ENCODE measurements at regions not wholly inside any gene's neighbourhood (a gene's known extent, or its start where the extent isn't known, plus 50 kb on each side); places are given as distances from the start of the nearest gene placed in this dataset.

DNA sequence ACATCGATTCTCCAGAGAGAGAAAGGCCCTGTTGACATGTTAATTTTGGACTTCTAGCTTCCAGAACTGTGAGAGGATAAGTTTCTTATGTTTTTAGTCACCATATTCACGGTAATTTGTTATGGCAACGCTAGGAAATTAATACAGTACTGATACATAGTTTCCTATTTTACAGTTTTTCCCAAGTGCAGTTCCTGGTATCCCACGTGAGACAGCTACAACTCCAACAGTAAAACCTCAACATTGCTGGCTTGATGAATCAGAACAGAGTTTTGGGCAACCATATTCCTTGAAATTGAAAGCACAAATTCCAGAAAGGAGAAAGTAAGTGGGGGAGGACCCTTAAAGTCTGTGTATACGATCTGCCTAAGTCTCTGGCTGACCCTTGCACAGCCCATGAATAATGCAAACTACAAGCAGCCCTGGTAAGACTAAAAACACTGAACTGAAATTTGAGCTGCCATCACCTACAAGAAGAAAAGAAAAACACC lies 505.1 kb upstream of the NRSN1 start:
- DNase-seq (ENCODE audit: low read depth), result peak; percentile 26

GRCh38 chr6:23630726-23631635 lies 495.0 kb upstream of the NRSN1 start:
- no peak for DNase-seq (ENCODE audit: low read depth)
- no peak overlapping the region for H3K4me3 ChIP-seq (ENCODE audit: low read depth, low read length)
- TF ChIP-seq, protein P1, sequence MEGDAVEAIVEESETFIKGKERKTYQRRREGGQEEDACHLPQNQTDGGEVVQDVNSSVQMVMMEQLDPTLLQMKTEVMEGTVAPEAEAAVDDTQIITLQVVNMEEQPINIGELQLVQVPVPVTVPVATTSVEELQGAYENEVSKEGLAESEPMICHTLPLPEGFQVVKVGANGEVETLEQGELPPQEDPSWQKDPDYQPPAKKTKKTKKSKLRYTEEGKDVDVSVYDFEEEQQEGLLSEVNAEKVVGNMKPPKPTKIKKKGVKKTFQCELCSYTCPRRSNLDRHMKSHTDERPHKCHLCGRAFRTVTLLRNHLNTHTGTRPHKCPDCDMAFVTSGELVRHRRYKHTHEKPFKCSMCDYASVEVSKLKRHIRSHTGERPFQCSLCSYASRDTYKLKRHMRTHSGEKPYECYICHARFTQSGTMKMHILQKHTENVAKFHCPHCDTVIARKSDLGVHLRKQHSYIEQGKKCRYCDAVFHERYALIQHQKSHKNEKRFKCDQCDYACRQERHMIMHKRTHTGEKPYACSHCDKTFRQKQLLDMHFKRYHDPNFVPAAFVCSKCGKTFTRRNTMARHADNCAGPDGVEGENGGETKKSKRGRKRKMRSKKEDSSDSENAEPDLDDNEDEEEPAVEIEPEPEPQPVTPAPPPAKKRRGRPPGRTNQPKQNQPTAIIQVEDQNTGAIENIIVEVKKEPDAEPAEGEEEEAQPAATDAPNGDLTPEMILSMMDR (IDR thresholded peaks at IDR 0.05; ENCODE audit: insufficient read depth, low read depth, low read length), result no peak

More for the DNA sequence above, 505.1 kb upstream of the NRSN1 start:
- TF ChIP-seq, protein P1 (IDR thresholded peaks at IDR 0.05; ENCODE audit: insufficient read depth, low read depth, low read length), result no peak
- H3K4me3 ChIP-seq (ENCODE audit: low read depth, low read length), result no peak overlapping the region

DNA sequence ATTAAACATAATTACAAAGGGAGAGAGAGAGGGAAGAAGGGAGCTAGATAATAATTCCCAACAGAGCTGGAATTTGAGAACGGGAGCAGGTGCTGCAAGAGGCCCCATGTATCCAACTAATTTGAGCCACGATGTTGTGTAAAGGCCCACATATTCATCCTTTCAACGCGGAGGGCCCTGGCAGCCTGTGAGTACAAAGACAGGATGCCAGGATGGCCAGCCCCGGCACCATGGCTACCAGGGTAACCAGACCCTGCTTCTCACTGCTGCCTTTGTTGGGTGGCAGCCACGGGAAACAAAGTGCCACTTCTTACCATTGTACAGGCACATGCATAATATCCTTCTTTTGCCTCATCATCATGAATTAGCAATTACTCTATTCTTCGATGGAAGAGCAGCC lies 492.0 kb upstream of the NRSN1 start:
- no peak overlapping the region for H3K4me3 ChIP-seq (ENCODE audit: low read depth, low read length)
- TF ChIP-seq, protein P1 (IDR thresholded peaks at IDR 0.05; ENCODE audit: insufficient read depth, low read depth, low read length), result no peak
- no peak for DNase-seq (ENCODE audit: low read depth)

- DNase-seq (ENCODE audit: low read depth), result no peak
- no peak overlapping the region for H3K4me3 ChIP-seq (ENCODE audit: low read depth, low read length)
- TF ChIP-seq, protein P1 (IDR thresholded peaks at IDR 0.05; ENCODE audit: insufficient read depth, low read depth, low read length), result no peak
Measured at GRCh38 chr6:23635150-23635549, 490.9 kb upstream of the NRSN1 start.

DNA sequence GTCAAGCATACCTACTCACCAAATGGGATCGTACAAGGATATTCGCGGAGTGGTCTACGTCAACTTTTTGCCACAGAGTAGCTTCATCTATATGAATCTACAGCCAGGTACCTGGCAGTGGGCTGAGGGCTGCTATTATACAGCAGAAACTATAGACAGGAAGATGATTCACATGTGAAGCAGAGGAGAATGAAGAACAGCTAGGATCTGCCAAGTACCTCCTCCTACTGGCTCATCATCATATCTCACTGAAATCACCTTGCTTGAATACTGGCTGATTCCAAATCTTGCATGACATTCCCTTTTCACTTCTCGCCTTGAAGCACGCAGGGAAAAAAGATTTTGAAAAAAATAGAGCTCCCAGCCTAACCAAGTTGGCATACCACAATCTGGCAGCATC lies 488.7 kb upstream of the NRSN1 start:
- H3K4me3 ChIP-seq (ENCODE audit: low read depth, low read length), result no peak overlapping the region
- no peak for DNase-seq (ENCODE audit: low read depth)
- TF ChIP-seq, protein P1 (IDR thresholded peaks at IDR 0.05; ENCODE audit: insufficient read depth, low read depth, low read length), result no peak

DNA sequence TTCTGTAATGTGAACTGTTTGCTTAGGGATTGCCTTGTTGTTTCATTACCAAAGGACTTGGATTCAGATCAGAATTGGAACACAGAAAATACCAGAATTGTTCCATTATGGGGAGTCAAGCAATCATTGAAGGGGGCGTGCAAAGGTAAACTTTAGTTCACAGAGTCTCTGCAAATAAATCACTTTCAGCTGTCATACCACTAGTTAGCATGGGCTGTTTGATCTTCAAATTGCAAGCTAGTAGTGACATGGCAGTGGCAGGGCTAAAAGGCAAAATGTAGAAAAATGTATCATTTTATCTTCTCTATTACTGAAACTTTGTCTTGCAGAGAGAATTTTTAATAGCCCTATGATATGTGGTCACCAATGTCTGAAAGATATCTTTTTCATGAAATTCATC lies 483.2 kb upstream of the NRSN1 start:
- TF ChIP-seq, protein P1 (IDR thresholded peaks at IDR 0.05; ENCODE audit: insufficient read depth, low read depth, low read length), result no peak
- DNase-seq (ENCODE audit: low read depth), result no peak
- no peak overlapping the region for H3K4me3 ChIP-seq (ENCODE audit: low read depth, low read length)

All from fibroblast of villous mesenchyme (primary cell).